ELF-1 (cell line): ENCODE measurements at regions not wholly inside any gene's neighbourhood (a gene's known extent, or its start where the extent isn't known, plus 50 kb on each side); places are given as distances from the start of the nearest gene placed in this dataset.

Source experiments
- DNase-seq: peaks from one replicate; pipeline ENCODE4 v3.0.0-alpha.2; 2016; ENCODE audit warnings: low read depth, low spot score

DNA sequence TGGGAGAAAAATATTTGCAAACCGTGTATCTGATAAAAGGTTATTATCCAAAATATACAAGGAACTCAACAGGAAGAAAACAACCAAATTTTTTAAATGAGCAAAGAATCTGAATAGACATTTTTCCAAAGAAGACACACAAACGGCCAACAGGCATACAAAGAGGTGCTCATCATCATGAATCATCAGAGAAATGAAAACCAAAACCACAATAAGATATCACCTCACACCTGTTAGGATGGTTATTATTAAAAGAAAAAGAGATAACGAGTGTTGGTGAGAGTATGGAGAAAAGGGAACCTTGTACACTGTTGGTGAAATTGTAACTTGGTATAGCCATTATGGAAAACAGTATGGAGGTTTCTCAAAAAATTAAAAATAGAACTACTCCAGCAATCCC lies 463.3 kb downstream of the IRS1 start:
- no peak for DNase-seq

DNA sequence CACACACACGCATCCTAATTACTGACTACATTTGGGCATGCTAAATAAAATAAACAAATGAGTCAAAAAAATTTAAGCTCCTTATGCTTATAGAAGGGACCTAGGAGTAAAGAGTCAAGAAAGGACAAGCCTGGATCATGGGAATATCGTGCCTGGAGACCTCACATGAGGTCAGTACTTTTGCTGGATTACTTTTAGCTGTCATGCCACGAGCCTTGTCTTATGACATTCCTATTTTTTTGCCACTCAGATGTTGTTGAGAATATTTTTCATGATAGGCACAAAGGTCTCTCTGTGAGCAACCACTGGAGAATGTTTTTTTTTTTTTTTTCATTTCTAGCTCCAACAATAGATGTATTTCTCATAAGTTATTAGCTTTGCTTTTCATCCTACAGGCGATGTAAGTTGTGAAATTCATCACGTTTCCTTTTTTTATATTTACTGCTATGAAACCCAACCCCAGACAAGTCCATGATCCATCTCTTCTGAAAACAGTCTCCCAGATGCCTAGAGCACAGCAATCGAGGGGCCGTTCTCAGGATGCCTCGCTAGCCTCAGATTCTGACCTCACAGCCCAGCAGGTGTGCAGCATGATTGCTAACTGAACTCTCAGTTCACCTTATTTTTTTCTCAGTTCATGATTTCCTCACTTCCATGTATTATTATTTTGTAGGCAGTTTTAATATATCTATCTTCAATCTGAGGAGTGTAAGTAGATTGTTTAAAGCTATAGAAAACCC lies 464.5 kb downstream of the IRS1 start:
- no peak for DNase-seq

- DNase-seq, result no peak
Observed at GRCh38 chr2:226333388-226333787, 466.2 kb downstream of the IRS1 start.

DNA sequence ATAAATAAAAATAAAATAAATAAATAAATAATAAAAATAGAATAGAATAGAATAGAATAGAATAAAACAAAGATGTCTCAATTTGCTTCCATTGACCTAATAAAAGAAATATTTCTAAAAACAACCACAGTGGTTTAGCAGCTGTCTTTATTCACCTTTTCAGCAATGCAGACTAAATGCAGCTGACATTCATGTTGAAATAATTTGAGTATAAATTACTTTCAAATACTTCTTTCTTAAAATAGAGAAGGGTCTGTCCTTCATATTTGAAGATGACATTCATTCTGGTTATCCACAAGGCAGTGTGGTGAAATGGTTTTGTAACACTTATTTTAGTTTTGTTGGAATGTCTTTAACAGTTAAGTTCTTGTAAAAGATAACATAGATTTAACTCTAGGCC lies 469.4 kb downstream of the IRS1 start:
- no peak for DNase-seq

GRCh38 chr2:226329180-226329579 lies 470.4 kb downstream of the IRS1 start:
- DNase-seq, result no peak

DNA sequence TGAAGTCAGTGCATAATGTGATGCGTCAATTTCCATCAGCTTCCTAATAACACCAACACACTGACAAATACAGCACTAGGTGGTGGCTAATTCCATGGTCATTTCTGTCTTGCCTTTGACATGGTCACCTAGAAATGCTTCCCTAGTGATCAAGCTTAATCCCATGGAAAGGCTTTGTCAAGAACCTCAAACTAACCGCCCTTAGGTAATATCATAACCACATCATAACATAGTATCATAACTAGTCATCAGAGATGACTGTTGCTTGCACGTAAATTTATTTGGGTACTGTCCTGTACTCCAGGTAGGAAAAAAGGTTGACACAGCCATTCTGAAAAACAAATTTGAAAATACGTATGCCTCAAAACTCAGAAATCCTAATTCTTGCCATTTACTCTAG lies 471.8 kb downstream of the IRS1 start:
- no peak for DNase-seq

GRCh38 chr2:226325526-226325925 lies 474.1 kb downstream of the IRS1 start:
- DNase-seq, result no peak

GRCh38 chr2:226320076-226320948 lies 479.3 kb downstream of the IRS1 start:
- no peak for DNase-seq

DNA sequence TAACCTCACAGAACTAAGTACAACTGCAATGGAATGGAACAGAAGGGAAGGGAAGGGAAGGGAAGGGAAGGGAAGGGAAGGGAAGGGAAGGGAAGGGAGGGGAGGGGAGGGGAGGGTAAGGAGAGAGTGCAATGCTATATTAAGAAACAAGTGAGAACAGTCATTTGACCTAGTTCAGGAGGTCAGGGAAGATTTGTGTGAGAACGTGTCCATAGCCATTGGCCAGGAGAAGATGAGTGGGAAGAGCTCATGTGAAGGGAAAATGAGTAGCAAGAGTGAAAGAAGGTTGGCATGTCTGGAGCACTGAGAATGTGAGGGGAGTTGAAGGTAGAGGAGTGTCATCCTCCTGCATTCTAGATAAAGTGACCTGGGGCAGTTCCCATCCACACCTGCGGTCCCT lies 481.6 kb downstream of the IRS1 start:
- DNase-seq, result no peak

GRCh38 chr2:226313060-226313459 lies 486.6 kb downstream of the IRS1 start:
- DNase-seq, result no peak

GRCh38 chr2:226312155-226312554 lies 487.5 kb downstream of the IRS1 start:
- DNase-seq, result no peak

DNA sequence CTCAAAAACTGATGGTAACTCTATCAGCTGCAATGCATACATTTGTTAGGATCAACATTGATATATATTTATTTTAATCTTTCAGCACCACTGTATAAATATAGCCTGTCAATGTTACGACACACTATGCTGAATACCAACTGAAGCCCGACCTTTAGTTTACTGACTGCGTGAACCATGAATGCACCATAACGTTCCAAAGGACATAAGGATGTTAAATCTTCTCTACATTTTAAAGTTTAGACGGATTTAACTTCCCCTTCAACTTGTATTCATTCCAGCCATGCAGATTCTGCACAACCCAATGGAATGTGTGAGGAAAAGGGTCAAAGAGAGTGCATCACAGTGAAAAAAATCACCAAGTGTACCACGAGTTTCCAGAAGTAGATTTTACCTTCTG lies 489.5 kb downstream of the IRS1 start:
- no peak for DNase-seq

DNA sequence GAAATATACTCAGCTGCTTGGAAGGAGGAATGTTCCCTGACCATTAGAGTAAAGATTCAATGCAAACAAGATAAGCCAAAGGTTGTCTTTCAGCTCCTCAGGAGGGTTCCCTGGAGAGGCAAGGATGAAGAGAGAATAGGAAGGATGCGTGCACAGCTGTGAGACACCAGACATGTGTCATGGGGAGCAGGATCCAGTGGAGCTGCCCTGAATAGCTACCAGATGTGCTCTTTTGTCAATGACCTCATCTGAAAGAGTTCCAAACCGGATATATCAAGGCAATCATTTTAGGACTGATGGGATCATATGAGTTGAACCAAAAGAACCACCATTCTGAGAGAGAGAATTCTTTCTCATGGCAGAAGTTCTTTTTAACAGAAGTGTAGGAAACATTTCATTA lies 490.6 kb downstream of the IRS1 start:
- DNase-seq, result no peak

- no peak for DNase-seq
Observed at GRCh38 chr2:226308323-226308680, 491.3 kb downstream of the IRS1 start.

DNA sequence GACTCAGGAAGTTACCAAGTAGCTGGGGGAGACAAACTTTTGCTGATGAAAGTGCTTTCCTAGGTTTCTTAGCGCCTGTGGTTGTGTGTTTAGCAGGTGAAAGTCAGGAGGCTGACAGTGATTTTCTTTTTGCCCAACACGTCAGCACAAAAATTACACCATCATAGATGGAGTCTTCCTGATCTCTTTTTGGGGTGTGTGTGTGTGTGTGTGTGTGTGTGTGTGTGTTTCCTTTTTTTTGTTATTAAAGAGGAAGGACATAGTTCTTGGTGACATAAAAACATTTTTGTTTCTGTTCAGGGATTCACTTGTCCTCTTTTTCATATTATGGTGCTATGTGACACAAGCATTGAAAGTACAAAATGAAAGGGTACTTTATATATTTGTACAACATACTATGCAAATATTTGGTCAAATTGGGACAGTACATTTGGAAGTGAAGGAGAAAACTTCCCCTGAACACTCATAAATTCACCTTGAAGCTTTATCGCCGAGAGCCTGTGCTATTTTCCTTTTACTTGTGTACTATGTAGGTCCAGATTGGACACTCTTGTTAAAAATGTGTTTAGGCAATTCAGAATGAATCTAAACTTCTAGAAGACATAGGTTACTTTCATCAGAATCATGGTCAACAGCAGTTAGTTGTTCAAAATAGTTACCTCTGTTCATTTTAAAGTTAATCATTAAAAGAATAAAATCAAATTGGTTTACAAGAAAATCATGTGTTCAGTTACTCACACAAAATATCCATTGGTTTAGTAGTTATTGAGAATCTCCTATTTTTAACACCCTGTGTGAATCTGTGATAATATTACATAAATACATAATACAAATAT lies 491.9 kb downstream of the IRS1 start:
- no peak for DNase-seq

DNA sequence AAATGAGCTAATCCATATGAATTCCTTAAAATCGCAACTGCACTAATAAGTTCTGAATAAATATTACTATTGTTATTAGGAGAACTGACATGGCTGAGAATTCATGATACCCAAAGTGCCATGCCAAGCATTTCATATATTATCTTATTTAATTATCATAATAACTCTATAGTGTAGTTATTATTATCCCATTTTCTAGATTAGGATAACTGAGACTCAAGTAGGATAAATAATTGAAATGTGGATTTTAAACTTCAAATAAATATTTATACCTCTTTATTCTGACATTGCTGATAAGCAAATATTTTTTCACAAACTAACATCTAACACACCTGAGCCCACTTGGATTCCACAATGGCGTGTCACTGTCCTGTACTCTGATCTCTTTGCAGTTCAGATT lies 492.7 kb downstream of the IRS1 start:
- no peak for DNase-seq

- no peak for DNase-seq
Observed at GRCh38 chr2:226304308-226304707, 495.3 kb downstream of the IRS1 start.

GRCh38 chr2:226303707-226304106 lies 495.9 kb downstream of the IRS1 start:
- no peak for DNase-seq

- DNase-seq, result no peak
Observed at GRCh38 chr2:226300196-226300886, 499.3 kb downstream of the IRS1 start.

DNA sequence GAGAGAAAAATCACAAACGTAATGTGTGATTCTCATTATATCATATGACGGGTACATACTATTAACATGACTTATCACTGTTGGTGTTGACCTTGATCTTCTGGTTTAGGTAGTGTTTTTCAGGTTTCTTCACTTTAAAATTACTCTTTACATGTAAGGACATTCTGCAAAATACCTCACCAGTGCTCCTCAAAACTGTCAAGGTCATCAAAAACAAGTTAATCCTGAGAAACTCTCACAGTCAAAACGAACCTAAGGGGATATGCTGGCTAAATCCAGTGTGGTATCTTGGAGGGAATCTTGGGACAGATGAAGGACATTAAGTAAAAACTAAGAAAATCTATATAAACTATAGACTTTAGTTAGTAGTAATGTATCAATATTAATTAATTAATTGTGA lies 499.8 kb downstream of the IRS1 start:
- DNase-seq, result no peak

- no peak for DNase-seq
Observed at GRCh38 chr2:226295681-226296080, 503.9 kb downstream of the IRS1 start.

DNA sequence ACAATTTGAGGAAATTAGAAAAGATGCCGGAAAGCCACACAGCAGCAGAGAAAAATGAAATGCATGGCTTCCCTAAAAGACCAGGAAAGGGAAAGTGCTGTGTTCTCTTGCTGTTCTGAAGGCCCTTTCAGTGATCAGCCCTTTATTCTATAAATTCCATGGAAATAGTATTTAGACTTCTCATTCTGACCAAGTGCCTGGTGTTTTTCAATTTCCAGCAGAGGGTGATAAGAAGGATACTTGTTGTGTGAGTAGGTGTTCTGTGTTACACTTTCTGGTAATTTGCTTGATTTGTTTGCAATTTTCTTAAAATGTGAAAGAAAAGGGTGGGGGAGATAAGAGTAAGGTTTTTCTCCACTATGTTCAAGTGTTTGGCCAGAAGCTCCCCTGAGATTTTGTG lies 504.5 kb downstream of the IRS1 start:
- DNase-seq, result no peak
